ENCODE measurements at regions not wholly inside any gene's neighbourhood (a gene's known extent, or its start where the extent isn't known, plus 50 kb on each side); places are given as distances from the start of the nearest gene placed in this dataset.
A peak's percentile ranks its signal among the peaks of the same experiment; 100 is the strongest.

DNA sequence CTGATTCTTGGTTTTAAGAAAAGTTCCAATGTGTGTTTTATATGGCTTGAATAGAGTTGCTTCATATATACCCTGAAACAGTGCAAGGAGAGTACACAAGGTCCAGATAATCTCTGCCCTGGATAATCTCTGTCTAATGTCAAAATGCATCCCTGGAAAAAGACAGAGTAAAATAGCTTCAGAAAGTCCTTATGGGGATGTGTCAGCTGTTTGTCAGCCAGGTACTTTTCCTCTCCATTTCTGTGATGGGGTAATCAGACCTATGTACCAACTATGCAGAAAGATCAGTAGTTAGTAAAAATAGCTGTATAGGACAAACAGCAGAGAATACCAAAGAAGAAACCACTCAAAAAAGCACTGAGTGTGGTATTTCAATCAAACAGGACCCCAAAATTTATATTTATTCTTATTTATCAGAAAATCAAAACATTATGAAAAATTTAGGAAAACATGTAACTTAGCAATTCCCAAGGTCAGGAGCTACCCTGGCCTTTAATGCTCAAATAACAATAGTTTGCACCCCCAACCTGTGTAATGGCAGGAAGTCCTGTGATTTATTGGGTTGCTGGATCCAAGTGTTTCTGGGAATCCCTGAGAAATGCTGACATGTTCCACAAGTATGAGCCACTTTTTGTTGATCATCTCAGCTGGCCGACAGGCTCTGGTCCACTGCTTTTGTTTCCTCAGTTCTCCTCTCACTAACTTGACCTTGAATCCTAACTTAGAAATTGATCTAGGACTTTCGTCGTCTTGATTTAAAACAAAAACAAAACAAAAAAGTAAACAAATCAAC lies 69.6 kb downstream of the MDH1 start:
- no peak for DNase-seq (ENCODE audit: low spot score)

DNA sequence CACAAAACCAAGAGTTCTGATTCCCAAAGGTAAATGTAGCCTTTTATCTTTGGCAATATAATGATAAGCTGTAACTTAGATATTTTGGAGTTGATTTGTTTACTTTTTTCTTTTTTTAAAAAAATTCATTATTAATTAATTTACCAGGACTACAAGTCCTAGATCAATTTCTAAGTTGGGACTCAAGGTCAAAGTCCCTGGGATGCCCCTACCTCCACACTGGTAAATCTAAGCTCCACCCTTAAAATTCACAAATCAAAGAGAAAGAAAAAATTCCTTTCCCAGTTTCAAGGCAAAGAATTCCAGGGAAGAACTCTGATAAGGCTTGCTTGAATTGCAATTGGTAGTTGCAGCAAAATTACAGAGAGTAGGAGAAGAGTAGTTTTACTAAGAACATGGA lies 71.3 kb downstream of the MDH1 start:
- DNase-seq (ENCODE audit: low spot score) = no peak

DNA sequence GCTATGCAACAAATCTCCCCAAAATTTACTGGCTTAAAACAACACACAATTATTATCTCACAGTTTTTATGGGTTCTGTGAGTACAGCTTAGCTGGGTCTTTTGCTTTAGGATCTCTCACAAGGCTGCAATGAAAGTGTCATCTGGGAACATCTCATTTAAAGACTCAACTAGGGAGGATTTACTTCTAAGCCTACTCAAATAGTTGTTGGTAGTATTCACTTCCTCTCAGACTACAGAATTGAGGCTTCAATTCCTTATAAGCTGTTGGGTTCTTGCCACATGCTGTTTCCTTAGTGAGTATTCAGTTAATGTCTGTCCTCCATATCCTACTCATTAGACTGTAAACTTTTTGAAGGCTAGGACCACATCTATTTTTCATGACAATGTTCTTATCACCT lies 72.3 kb downstream of the MDH1 start:
- DNase-seq (ENCODE audit: low spot score) = no peak

DNA sequence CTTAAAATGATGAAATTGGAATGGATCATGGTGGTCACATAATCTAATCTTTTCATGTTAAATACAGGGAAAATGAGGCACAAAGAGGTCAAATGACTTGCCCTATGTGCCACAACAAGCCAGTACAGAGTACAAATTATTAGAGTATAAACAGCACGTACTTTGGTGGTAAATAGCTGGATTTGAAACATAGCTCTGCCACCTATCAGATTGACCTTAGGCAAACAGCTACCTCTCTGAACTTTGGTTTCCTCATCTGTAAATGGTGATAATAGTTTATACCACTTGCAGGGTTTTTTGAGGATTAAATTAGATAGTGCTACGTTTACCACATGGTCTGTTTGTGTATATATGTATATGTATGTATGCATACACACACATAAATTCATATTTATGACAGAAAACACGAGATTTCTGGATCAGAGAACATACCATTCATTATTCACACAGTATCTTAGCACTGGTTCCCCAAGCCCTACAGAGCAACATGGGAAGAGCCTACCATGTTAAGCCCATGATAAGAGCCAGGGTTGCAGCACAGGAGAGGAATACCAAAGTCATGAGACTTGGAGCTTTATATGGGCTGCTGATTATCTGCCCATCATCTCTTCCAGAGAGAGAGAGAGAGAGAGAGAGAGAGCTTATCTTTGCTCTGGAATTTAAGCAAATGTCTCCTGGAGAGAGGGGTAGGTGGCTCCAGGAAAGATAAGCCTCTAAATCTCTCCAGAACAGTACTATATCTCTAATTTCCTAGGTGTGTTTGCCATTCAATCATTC lies 73.5 kb downstream of the MDH1 start:
- no peak for DNase-seq (ENCODE audit: low spot score)

DNA sequence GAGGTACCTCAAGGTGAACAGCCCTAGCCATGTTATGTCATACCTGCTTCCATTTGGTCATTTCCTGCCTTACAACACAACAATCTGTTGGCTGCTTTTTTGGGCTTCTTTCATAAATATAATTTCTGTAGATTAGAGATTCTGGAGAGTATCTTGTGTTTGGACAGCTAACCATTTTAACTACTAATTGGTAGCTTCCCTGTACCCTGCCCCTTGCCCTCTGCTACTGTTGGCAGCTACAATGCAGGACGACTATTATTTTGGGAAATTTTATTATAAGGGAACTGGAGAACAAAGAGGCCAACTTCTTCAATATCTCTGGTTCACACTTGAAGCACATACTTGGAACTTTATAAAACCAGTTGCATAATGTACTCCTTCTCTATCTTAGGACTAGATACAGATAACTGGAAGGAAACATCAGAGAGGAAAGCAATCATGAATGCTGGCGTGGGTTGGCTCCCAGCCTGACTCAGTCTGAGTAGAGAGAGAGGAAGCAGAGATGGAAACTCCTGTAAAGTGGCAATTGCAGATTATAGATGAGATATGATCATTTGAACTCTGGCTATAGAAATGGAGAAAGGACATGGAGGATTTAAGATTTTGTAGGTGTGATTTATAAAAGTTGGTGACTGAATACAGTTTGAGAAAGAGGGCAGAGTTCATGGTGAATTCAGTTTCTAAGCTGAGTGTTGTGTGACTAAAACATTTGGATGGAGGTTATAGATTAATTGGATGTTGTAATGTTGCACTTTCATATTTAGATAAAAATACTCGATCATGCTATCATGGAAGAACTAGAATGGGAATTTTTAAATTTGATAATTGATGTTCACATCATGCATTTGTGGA lies 74.5 kb downstream of the MDH1 start:
- DNase-seq (ENCODE audit: low spot score) = no peak

DNA sequence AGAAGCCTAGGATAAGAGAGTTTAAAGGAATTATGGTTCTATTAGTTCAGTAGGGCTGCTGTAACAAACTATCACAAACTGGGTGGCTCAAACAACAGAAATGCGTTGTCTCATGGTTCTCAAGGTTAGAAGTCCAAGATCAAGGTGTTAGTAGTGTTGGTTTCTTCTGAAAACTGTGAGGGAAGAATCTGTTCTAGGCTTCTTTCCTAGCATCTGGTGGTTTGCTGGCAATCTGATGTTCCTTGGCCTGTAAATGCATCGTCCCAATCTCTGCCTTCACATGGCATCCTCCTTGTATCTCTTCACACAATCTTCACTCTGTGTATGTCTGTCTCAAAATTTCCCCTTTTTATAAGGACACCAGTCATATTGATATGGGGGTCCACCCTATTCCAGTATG lies 76.3 kb downstream of the MDH1 start:
- DNase-seq (ENCODE audit: low spot score) = no peak

DNA sequence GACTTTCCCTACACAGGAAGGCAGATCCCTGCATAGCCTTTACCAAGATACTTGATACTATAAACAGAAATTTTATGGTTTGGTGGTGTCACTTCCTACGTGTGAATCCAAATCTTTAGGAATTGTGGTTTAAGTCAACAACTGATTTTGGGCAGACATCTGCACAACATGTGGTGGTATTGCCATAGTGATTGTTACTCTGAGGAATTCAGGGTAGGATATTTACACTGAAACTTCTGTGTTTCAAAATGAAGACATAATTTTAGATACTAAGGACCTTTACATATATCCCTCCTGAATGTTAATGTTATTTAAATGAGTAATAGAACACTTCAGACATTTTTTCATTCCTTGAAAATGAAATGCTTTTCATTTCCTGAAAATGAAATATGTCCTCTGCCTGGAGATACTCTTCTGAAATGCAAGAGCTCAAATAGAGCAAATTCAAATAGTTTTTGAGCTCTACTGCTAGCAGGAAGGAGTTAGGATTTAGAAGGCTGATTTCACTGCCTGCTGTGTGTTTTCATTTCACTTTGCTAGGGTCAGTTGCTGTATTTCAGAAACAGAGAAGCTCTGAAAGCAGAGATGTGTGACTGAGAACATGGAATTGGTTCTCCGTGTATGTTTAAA lies 77.2 kb downstream of the MDH1 start:
- DNase-seq (ENCODE audit: low spot score) = no peak

DNA sequence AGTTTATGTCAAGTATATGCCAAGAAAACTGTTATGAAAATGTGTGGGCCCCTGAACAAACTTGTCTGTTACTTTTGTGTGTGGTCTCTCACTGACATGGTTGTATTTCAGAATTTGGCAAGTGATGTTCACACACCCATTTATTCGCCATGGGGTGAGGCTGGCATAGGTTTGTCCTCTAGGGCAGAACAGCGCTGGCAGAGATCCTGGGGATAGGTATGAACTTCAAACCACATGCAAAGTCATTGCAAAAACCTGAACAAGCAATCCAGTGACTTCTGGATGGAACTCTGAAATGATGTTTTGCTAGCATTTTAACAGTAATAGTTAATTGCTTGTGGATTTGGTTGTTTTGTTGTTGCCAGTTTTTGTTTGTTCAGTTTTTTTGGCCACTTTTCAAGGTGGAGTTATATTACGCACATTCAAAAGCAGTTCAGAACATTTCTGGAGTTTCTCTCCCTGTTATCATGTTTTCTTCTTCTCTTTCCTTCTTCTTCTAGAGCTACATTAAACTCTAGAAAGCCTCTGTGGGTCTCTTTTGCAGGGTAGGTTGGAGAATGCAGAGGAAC lies 78.5 kb downstream of the MDH1 start:
- no peak for DNase-seq (ENCODE audit: low spot score)

DNA sequence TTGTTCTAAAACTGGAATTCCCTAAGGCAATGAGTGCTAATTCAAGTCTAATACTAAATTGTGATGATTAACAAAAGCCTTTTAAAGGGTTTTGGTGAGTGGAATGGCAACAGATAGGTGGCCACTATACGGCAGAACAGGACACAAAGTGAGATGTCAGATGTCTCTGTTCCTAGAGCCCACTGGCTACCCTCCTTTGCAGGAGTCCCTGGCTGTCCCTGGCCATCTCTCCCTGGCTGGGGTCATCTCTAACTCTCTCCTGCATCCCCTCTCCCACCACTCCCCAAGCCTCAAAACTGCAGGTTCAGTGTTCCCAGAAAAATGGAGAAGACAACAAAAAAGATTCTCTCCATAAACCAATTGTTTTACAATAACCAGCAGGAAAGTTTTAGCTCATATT lies 79.2 kb downstream of the MDH1 start:
- DNase-seq (ENCODE audit: low spot score) = no peak

DNA sequence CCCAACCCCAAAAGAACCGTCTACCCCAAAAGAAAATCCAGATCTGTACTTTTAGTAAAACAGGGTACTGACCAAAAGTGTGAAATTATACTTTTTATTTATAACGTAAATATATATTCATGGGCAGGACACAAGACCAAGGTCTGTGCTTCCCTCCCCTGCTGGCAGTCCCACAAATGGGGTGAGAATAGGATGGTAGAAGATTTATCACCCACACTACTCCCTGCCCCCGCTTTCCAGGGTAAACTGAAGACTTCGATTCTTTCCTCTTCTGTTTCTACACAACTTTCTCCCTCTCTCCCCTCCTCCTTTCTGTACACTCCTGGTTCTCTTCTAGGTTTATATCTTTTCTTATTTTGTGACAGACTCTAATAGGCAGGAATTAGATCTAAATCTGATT lies 79.7 kb downstream of the MDH1 start:
- DNase-seq (ENCODE audit: low spot score) = no peak

DNA sequence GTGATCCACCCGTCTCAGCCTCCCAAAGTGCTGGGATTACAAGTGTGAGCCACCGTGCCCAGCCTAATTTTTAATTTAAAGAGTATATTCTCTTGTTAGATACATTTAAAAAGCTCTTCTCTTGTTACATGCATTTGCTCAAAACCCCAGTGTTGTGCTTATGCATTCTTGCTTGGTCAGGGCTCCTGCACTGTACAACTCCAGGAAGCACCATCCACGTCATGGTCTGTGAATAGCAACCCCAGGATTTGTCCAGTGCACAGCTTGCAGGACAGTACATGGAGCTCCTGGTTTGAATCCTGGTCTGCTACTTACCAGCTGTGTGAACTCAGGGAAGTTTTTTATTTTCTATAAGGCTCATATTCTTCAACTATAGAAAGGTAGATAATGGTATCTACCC lies 80.8 kb downstream of the MDH1 start:
- DNase-seq (ENCODE audit: low spot score) = no peak

DNA sequence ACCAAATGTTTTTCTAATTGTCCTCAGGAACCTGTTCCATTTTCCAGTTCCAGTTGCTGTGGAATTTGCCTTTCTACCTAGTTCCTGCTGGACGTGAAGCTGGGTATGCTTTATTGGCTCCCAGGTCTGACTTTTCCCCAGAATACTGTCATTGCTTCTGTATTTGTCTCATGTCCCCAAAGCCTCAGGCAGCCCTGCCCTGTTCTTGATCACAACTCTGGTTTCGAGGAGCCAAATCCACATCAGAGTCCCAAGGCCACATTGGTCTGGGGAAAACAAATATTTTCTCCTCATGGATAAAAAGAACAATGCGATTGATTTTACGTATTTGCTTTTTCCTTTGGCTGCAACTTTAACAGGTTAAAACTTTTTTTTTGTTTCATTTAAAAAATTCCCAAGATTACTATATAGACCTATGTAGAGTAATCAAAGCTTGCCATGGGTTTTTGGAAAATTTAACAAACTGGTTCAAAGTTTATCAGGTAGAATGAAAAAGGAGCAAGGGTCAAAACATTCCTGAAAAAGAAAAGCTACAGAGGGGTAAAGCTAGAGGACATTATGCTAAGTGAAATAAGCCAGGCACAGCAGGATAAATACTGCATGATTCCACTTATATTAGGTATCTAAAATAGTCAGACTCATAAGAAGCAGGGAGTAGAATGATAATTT lies 85.2 kb downstream of the MDH1 start:
- no peak for DNase-seq (ENCODE audit: low spot score)

DNA sequence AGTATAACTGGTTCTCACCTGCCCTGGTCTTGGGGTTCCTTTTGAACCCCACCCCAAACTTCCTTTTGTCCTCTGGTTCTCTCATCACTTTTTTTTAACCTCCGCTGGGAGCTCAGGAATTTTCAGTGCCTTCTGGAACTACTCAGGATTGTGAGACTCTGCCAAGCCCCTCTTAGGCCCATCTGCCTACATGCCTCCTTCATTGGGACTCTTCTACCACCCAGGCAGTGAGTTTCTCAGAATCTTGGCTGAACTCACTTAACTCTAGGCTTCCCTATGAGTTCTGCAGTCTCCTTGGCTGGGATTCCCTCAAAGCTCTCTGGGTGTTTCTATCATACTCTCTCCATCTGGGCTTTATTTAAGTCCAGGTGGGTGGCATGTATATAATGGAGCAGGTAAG lies 86.3 kb downstream of the MDH1 start:
- no peak for DNase-seq (ENCODE audit: low spot score)

DNA sequence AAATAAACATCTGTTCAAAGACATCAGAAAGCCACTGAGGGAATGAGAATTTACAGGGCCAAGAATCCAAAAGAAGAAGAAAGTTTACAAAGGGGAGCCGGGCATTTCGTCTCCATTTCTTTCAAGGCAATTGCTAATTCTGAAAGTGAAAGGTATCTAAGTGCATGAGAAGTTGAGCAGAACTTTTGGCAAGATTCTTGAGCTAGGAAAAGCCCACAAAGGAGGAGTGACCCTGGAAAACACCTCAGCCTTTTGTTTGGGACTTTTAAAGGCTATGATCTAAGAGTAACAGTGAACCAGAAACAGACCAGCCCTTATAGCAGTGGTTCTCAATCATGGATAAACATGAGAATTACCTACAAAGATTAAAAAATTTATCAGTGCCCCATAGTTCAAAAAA lies 87.4 kb downstream of the MDH1 start:
- DNase-seq (ENCODE audit: low spot score) = no peak

DNA sequence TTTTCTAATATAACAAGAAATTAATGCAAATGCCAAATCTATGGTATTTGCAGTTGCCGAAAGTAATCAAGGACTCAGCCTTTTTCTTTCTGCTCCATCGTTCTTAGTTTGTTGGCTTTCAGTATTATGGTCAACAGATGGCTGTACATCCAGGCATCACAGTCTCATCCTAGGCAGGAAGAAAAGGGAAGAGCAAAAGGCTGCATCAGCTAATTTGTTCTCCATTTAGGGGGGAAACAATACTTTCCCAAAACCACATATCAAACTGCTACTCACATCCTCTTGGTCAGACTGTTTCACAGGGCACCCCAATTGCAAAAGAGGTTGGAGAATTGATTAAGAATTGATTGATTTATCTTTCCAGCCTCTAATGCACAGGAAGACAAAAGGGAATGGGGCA lies 89.3 kb downstream of the MDH1 start:
- no peak for DNase-seq (ENCODE audit: low spot score)

DNA sequence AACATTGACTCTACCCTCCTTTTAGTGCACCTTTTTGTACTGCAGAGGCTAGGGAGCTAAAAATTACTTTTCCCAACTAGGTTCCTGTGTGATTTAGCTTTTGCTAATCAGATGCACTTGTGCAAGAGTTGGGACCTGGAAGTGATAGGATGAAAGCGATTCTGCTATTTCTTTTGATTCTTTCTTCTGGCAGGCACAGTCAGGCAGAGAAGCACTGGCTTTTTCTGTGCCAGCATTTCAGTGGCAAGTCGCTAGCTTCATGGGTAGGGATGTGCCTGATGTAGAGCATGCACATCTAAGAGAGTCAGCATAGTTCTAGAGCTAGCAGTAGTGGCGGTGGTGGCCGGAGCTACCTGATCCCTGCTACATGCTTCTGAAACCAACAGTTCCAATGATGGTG lies 89.8 kb downstream of the MDH1 start:
- DNase-seq (ENCODE audit: low spot score) = no peak

DNA sequence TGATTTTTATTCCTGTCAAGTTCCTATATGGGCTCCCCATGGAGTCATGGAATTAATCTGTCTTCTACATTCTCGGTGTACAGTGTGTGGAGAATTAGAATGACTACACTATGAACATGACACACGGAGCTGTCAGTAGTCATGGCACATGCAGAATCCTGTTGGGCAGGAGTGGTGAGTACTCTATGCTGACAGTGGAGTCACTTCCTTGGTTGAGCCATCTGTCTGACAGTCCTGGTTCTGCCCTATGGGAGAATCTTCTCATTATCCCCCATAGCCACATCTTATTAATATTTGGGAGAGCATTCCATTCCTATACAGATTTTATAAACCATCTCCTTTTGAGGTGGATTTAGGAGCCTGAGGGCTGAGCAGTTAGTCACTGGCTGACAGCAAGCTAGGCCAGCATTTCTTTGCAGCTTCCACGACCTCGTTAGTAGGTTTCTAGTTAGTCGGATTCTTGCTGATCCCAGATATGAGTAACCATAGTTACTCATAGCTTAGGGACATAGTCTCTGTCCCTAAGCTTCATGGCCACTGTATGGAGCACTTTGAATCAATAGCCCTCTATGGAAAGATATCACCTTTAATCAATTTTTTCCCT lies 90.6 kb downstream of the MDH1 start:
- no peak for DNase-seq (ENCODE audit: low spot score)

DNA sequence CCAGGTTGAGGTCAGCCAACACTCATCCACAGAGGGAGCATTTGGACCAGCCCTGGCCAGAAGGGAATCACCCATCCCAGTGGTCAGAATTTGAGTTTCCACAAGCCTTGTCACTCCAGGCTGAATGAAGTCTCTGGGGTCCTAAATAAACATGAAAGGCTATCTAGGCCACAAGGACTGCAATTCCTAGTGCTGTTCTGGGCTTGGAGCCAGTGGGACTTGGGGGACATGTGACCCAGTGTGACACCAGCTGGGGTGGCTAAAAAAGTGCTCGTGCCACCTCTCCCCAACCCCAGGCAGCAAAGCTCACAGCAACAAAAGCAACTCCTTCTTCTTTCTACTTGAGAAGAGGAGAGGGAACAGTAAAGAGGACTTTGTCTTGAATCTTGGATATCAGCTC lies 91.7 kb downstream of the MDH1 start:
- DNase-seq (ENCODE audit: low spot score) = no peak

DNA sequence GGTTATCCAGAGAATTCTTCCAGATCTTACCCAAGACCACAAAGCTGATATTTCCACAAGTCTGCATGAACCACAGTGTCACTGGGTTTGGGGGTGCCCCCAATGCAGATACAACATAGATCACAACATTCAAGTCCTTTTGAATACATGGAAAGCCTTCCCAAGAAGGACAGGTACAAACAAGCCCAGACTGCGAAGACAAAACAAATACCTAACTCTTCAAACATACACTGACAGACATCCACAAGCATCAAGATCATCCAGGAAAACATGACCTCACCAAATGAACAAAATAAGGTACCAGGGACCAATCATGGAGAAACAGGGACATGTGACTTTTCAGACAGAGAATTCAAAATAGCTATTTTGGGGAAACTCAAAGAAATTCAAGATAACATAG lies 93.1 kb downstream of the MDH1 start:
- no peak for DNase-seq (ENCODE audit: low spot score)

DNA sequence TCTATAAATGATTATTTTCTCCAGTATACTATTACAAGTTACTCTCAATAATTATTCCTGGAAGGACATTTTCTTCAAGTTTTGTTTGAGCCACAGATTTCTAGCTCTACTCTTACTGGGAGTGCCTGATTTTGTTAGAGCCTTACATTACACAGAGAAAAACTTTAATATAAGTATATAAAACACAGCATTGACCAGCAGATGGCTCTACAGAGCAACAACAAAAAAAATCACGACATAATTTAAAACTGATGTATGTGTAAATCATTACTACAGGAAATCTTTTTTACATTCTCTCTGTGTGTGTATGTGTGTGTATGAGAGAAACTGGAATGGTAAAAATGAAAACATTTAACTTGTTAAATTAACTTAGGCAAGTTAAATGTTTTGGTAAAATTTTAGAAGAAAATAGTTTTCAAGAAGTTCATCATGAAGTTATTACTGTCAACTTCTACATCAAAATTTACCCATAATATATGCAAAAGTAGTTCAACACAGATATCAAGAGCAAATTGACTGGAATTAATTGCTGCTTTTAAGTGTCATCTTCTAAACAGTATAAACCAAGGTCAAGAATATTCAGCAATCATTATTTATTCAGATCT lies 103.3 kb downstream of the MDH1 start:
- peak; percentile 44 for DNase-seq (ENCODE audit: low spot score)

DNA sequence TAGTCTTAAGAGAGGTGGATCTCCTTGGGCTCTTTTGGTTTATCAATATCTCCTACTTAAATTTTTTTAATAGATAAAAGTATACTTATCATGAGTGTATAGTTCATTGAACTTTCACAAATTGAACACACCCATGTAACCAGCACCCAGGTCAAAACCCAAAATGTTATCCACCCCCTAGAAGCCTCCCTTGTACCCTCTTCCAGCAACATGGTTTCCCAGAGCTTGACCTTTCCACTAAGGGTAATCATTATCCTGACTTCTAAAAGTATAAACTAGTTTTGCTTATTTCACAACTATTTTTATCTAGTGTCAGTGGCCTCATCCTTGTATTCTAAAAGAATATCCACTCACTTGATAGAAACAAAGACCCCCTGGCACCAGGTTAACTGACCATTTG lies 106.8 kb downstream of the MDH1 start:
- no peak for DNase-seq (ENCODE audit: low spot score)

Measured in iPS-NIHi11 (cell line).